ENCODE measurements at regions not wholly inside any gene's neighbourhood (a gene's known extent, or its start where the extent isn't known, plus 50 kb on each side); places are given as distances from the start of the nearest gene placed in this dataset.

- ChIA-PET CTCF (ENCODE audit: partially characterized antibody) (no interaction called here), POLR2A (ENCODE audit: partially characterized antibody) (no interaction called here)
- no peak overlapping the region for H2BK5ac ChIP-seq (ENCODE audit: low read depth, low read length)
- no peaks in the 10 kb centered on the region for H3K79me2 ChIP-seq (ENCODE audit: control insufficient read depth in 1 of 2, insufficient read depth in 2 of 2, low read length in 2 of 2)
- H3K9ac ChIP-seq (replicated peaks in 1 of 4; ENCODE audit: extremely low read depth in 1 of 4, low read depth in 3 of 4, low read length in 3 of 4), result no peak overlapping the region
- no peaks in the 10 kb centered on the region for H3K79me1 ChIP-seq (ENCODE audit: low read depth, low read length)
- H3K14ac ChIP-seq (ENCODE audit: insufficient read length), result no peak overlapping the region
- H3K9me3 ChIP-seq (ENCODE audit: insufficient read depth in 2 of 2, low read depth in 1 of 2, low read length in 1 of 2), result no peaks in the 10 kb centered on the region
- no peak overlapping the region for H3K56ac ChIP-seq (replicated peaks; ENCODE audit: insufficient read length, low read depth, low read length)
- WGBS, 2 experiments (ENCODE audit: extremely low coverage in 1 of 2, insufficient coverage in 1 of 2, insufficient read length in 1 of 2, insufficient replicate concordance in 2 of 2, low coverage in 1 of 2, low lambda C conversion rate in 2 of 2, missing lambda C conversion rate in 1 of 2), result 78% methylated on average over 1 of the region's 1 CpG; no CpG with 5 or more reads in 1 of the 2 experiments
- H4K91ac ChIP-seq (replicated peaks; ENCODE audit: insufficient read length, low read length), result no peak overlapping the region
- no peak overlapping the region for H2BK15ac ChIP-seq (ENCODE audit: low read length)
- no peak overlapping the region for H4K8ac ChIP-seq (ENCODE audit: extremely low read depth, insufficient read depth, low read length)
- no peak for TF ChIP-seq EGR1 (IDR thresholded peaks at IDR 0.05; ENCODE audit: borderline replicate concordance, low read depth, low read length)
- no peak overlapping the region for H2BK12ac ChIP-seq (ENCODE audit: low read depth, low read length)
- H4K20me1 ChIP-seq (replicated peaks in 1 of 2; ENCODE audit: control insufficient read depth in 1 of 2, insufficient read depth in 2 of 2, low read length in 2 of 2), result no peaks in the 10 kb centered on the region
- no peak overlapping the region for H2BK120ac ChIP-seq (replicated peaks; ENCODE audit: low read depth, low read length)
- no peaks in the 10 kb centered on the region for H3K4me1 ChIP-seq (replicated peaks in 1 of 4; ENCODE audit: control insufficient read depth in 3 of 4, insufficient read depth in 4 of 4, low read length in 3 of 4)
- no peak overlapping the region for H2BK20ac ChIP-seq (ENCODE audit: low read length)
- H3K18ac ChIP-seq (ENCODE audit: extremely low read depth, low read length), result no peak overlapping the region
- DNase-seq (ENCODE audit: low read depth in 1 of 2, low spot score in 2 of 2), result no peak
- no peak overlapping the region for H2AFZ ChIP-seq (ENCODE audit: low read length)
- no peaks in the 10 kb centered on the region for H3K23me2 ChIP-seq (ENCODE audit: low read depth, low read length)
- no peak overlapping the region for H4K5ac ChIP-seq (ENCODE audit: insufficient read length, low read depth, low read length)
- H3K27ac ChIP-seq (ENCODE audit: low read depth, low read length), result no peak overlapping the region
- FAIRE-seq, result no peak
- no peak overlapping the region for H3K4me2 ChIP-seq (ENCODE audit: insufficient read depth in 1 of 2, low read depth in 2 of 2, low read length in 2 of 2)
- no peaks in the 10 kb centered on the region for H3K27me3 ChIP-seq (replicated peaks in 1 of 4; ENCODE audit: control insufficient read depth in 3 of 4, extremely low read depth in 1 of 4, insufficient read depth in 3 of 4, low read length in 3 of 4)
- no peak overlapping the region for H2AK5ac ChIP-seq (ENCODE audit: low read depth, low read length)
- H3K23ac ChIP-seq (ENCODE audit: insufficient read length), result no peak overlapping the region
- H3K4me3 ChIP-seq (ENCODE audit: extremely low read depth in 1 of 4, insufficient read depth in 2 of 4, low read depth in 3 of 4, low read length in 4 of 4), result no peak overlapping the region
- H3K36me3 ChIP-seq (ENCODE audit: control insufficient read depth in 2 of 4, insufficient read depth in 4 of 4, low read length in 3 of 4), result no peaks in the 10 kb centered on the region
- H3K4ac ChIP-seq (replicated peaks; ENCODE audit: insufficient read length, low read depth, low read length), result no peak overlapping the region
These were observed 1112.3 kb downstream of the DSC3 start for GRCh38 chr18:29930231-29930630.
